ENCODE measurements at regions not wholly inside any gene's neighbourhood (a gene's known extent, or its start where the extent isn't known, plus 50 kb on each side); places are given as distances from the start of the nearest gene placed in this dataset.

- TF ChIP-seq CTCF (conservative IDR thresholded peaks at IDR 0.05; ENCODE audit: low read depth, low read length) = no peak
- no peak for TF ChIP-seq RCOR1 (IDR thresholded peaks at IDR 0.05; ENCODE audit: insufficient replicate concordance, low read length)
- TF ChIP-seq FOS (IDR thresholded peaks at IDR 0.05; ENCODE audit: low read depth, low read length) = no peak
- no peak for TF ChIP-seq POLR2A (IDR thresholded peaks at IDR 0.05; ENCODE audit: low read depth, low read length)
- no peak for TF ChIP-seq RFX5 (IDR thresholded peaks at IDR 0.05; ENCODE audit: low read depth, low read length)
Observed at GRCh38 chr9:129242971-129243561, 65.0 kb upstream of the IER5L start.
